NCI-H748 treated with DMSO at 0.1 percent for 48 hours (cell line): ENCODE measurements at regions not wholly inside any gene's neighbourhood (a gene's known extent, or its start where the extent isn't known, plus 50 kb on each side); places are given as distances from the start of the nearest gene placed in this dataset.
A peak's percentile ranks its signal among the peaks of the same experiment; 100 is the strongest.

Experiments used
- DNase-seq: peaks from one replicate; lab custom pipeline; 2025; lab: John Stamatoyannopoulos, UW

DNA sequence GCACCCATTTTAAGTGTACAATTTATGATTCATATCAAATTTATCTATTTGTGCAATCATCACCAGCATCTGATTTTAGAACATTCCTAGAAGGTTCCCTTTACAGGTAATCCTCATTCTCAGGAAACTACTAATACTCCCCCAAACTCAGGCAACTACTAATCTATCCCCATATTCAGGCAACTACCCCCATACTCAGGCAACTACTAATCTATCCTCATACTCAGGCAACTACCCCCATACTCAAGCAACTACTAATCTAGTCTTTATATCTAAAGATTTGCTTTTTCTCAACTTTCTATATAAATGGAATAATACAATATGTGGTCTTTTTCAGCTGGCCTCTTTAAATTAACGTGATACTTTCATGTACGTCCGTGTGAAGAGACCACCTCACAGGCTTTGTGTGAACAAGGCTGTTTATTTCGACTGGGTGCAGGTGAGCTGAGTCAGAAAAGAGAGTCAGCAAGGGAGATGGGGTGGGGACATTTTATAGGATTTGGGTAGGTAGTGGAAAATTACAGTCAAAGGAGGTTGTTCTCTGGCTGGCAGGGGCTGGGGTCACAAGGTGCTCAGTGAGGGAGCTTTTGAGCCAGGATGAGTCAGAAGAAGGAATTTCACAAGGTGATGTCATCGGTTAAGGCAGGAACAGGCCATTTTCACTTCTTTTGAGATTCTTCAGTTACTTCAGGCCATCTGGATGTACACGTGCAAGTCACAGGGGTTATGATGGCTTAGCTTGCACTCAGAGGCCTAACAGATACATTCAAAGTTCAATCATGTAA is 1444.5 kb upstream of the CADM2 start:
- DNase-seq, result no peak

GRCh38 chr3:83515123-83515522 is 1443.7 kb upstream of the CADM2 start:
- no peak for DNase-seq

DNA sequence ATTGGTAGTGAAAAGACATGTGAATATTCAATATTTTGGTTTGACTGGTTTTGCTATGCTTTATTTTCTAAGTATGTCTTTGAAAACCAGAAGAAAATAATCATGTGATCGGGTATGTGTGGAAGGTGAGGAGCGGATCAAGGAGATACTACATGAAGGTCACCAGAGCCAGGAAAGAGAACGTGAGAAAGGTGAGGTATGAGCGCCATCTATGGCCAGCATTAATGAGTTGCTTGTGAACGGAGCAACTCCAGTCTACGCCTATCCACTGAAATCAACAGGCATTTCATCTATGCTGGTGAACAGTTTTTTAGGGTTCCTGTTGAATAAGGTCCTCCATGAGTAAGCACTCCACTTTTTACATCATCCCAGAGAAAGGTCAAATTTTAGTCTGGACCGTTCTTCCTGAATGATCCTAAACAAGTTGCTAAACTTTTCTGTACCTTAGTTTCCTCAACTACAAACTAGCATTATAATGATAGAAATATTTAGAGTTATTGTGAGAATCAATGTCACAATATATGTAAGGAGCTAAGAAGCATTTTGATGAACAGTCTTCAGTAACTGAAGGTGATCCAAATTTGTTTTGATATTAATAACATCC is 1435.2 kb upstream of the CADM2 start:
- peak; percentile 60 for DNase-seq

GRCh38 chr3:83524901-83525300 is 1433.9 kb upstream of the CADM2 start:
- peak; percentile 45 for DNase-seq

DNA sequence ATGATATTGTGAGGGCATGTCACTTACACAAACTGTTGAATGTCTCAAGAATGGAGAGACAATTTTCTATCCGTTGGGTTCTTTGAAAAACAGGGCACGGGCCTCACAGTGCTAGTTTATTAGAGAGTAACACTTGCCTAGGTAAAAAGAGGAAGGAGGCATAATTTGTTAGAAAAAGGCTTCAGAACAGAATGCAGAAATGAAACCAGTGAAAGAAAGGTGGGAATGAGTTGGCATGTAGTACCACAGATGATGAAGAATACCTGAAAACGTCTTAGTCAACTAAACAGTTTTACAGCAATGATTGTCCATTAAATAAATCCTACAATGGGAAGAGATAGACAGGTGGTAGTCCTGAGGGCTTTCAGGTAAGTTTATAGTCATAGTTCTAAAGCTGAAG is 1399.7 kb upstream of the CADM2 start:
- no peak for DNase-seq

GRCh38 chr3:83567935-83568334 is 1390.9 kb upstream of the CADM2 start:
- peak; percentile 40 for DNase-seq

DNA sequence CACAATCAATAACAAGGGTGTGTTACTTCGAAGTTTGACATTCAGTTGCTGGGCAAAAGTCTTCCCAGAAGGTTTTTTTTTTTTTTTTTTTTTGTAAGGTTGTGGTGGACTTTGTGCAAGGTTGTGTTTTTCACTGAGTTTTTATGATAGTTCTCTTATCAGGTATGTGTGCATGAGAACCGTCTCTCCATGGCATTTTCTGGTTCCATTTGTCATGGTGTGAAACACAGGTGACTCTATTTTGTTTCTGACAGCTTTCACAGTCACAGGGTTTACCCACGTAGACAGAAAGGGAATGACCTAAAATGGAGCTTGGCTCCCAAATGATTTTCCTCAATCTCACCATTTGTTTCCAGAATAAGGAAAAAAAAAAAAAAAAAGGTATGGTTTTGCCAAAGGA is 1377.2 kb upstream of the CADM2 start:
- DNase-seq, result no peak

GRCh38 chr3:83601704-83602103 is 1357.1 kb upstream of the CADM2 start:
- DNase-seq, result peak; percentile 79

DNA sequence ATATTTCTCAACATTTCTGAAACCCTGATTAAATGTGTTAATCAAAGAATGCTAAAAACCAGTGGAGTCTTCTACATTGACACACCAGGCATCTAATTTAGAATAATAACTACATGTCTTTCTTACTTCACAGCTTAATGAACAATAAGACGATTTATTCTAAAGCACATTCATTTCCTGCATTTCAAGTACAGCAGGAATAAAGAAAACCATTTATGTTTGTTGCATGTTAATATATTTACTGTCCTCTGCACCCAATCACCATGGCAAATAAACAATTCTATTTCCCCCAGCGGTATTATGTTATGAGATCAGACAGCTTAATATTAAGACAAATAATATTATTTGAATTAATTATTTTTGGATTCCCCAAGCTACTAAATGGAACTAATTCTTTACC is 1336.3 kb upstream of the CADM2 start:
- DNase-seq, result no peak

DNA sequence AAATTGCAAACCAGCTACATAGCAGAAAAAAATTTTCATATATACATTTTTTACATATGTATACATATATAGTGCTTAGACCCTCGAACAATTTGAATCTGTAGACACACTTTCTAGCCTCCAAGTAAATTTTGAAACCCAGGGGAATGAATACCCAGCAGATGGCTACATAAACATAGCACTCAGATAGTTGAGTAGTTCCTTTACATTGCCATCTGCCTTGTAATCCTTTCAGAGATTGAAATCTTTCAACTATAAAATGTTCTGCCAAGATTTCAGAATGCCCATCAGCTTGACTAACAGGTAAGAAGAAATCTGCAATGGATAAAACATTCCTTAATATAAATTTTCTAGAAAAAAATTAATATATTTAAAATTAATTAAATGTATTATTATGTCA is 1333.5 kb upstream of the CADM2 start:
- no peak for DNase-seq

GRCh38 chr3:83628471-83628870 is 1330.3 kb upstream of the CADM2 start:
- DNase-seq, result no peak

- DNase-seq, result no peak
Measured at GRCh38 chr3:83632526-83632925, 1326.3 kb upstream of the CADM2 start.

GRCh38 chr3:83633758-83634157 is 1325.0 kb upstream of the CADM2 start:
- DNase-seq, result no peak

DNA sequence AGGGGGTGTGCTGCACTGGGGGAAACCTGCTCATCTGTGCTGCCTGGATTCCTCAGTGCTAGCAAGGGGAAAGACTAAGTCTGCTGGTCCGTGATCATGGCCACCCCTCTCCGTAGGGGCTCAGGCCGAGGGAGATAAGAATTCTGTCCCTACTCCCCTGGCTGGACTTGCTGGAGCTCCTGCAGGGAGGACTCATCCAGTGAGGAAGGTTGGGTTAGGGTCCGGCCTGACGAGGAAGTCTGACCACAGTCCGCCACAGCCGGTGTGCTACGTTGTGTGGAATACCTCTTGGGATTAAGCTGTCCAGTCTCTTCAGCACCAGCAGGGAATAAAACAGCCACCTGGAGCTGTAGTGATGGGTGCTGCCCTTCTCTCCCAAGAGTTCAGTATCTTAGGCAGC is 1309.1 kb upstream of the CADM2 start:
- DNase-seq, result no peak

- no peak for DNase-seq
Measured at GRCh38 chr3:83655083-83655482, 1303.7 kb upstream of the CADM2 start.

DNA sequence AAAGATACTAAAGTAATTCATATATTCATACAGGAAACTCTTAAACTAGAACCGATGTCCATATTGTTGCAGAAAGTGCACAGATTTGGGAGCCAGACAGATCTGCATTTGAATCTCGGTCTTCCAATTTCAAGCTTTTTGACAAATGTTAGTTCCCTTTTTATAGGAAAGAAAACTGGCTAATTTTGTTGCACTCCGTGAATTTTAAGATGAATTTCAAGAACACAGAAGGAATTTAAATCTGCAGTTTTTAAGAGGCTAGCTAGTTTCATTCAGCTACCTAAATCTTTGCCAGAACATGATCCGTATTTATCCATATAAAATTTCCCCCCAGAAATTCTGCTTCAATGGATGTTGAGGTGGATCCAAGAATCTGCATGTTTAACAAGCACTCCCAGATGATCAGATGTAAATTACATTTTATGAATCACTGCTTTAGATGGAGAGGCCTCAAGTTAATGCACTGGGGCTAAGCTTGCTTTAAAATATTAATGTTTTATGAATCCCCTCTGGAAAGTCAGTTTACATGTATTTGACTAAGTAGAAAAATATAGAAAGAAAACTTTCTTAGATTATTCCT is 1296.3 kb upstream of the CADM2 start:
- DNase-seq, result no peak

GRCh38 chr3:83670416-83670815 is 1288.4 kb upstream of the CADM2 start:
- DNase-seq, result no peak

- no peak for DNase-seq
Measured at GRCh38 chr3:83683937-83684598, 1274.7 kb upstream of the CADM2 start.

DNA sequence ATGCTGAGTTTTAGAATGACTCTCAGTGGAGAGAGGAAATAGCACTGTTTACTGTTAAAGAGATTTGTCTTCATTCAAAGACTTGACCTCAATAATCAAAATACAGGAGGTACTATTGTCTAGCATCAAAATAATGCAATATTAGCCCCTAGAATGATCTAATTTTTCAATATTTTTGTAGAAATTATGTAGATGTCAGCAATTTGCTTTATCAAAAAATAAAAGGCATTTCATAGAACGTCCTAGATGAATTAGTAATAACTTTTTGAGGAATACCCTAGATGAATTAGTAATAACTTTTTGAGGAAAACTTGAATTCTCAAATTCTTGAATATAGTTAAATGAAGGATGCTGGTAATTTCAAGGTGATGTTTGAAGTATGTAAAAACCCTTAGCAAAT is 1252.1 kb upstream of the CADM2 start:
- no peak for DNase-seq

- no peak for DNase-seq
Measured at GRCh38 chr3:83715307-83715706, 1243.5 kb upstream of the CADM2 start.

DNA sequence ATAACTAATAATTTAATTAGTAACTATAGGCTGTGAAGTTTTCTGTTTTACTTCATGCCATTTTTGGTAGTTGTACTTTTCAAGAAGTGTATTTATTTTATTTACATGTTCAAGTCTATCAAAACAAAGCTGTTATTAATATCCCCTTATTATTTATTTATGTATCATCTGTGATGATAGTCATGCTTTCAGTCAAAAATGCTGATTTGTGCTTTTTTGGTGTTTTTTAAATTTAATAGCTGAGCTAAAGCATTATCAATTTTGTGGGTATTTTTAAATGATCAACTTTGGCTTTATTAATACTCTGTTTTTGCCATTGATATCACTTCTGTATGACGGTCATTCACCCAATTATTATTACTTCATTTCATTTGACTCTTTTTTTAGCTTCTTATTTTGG is 1229.2 kb upstream of the CADM2 start:
- DNase-seq, result no peak

DNA sequence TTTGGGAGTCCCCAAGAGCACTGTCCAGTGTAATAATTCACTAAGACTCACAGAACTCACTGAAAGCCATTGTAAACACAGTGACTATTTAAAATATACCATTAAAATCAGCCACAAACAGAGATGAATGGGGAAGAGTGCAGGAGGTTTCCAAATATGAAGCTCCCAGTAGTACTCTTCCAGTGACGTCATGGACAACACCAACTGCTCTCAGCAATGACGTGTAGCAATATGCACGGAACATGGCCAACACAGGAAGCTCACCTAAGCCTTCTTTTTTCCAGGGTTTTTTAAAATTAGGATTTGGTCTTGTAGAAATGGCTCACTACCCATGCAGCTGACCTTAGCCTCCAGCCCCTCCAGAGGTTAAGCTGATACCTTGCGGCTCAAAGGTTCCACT is 1224.1 kb upstream of the CADM2 start:
- no peak for DNase-seq

DNA sequence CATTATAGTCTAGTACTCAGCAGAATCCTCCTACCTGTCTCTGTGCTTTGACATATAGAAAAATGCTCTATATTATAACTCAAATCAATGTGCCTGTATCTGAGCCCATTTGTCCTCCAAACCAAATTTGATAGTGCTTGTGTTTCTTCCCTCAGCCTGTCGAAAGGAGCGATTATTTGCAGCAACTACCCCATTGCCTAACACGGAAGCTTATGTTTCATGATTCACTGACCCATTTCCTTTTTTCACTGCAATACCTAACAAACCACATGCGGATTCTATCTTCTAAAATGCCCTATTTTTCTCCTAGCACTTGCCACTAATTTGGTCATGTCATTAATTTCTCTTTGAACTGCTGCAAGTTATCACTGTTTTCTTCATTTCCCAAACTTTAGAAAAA is 1220.6 kb upstream of the CADM2 start:
- DNase-seq, result no peak
